PC-9 (cell line): ENCODE measurements at regions not wholly inside any gene's neighbourhood (a gene's known extent, or its start where the extent isn't known, plus 50 kb on each side); places are given as distances from the start of the nearest gene placed in this dataset.

Source experiments
- BruUV-seq: library from RNA; stranded (reverse); fragments of 400-500 nt; replicated peaks from 2 replicates; lab custom pipeline; 2021; lab: Mats Ljungman, UMichigan
- CTCF ChIA-PET: fragments of 300-600 bp; sonication (Branson Sonifier 250); formaldehyde crosslinking; loops from one replicate; lab custom pipeline; 2022; ENCODE audit warnings: antibody characterized with exemption; lab: Charles Lee
- POLR2A ChIA-PET: fragments of 300-600 bp; sonication (Branson Sonifier 250); formaldehyde crosslinking; loops from one replicate; lab custom pipeline; 2022; ENCODE audit warnings: antibody characterized with exemption; ENCODE audit not compliant: unreplicated experiment; lab: Charles Lee
- DNase-seq, 2 experiments: peaks; one replicate each; pipeline versions ENCODE4 v3.0.0 to v3.0.0-alpha.2; 2015 to 2022; ENCODE audit warnings: mixed read lengths in 1 of 2
- H2AFZ ChIP-seq: fragments of 200-600 bp; sonication (generic); 2 replicates; pipeline ENCODE4 v1.8.1; 2017; ENCODE audit warnings: antibody characterized with exemption
- H3F3A ChIP-seq: fragments of 200-600 bp; sonication (generic); 2 replicates; pipeline ENCODE4 v1.8.1; 2017; ENCODE audit warnings: antibody characterized with exemption, mild to moderate bottlenecking, low read depth; ENCODE audit not compliant: insufficient read depth
- H3K27ac ChIP-seq: fragments of 200-600 bp; sonication (generic); 2 replicates; pipeline ENCODE4 v1.6.1; 2016; ENCODE audit warnings: mixed run types
- H3K27me3 ChIP-seq: fragments of 200-600 bp; sonication (generic); 2 replicates; pipeline ENCODE4 v1.6.1; 2016; ENCODE audit warnings: low read depth, mixed run types; ENCODE audit not compliant: insufficient read depth
- H3K36me3 ChIP-seq: fragments of 200-600 bp; sonication (generic); 2 replicates; pipeline ENCODE4 v1.6.1; 2016; ENCODE audit warnings: low read depth, mixed run types
- H3K4me1 ChIP-seq: fragments of 200-600 bp; sonication (generic); replicated peaks from 2 replicates; pipeline ENCODE4 v1.6.1; 2016; ENCODE audit warnings: mixed run types; ENCODE audit not compliant: insufficient read depth
- H3K4me2 ChIP-seq: fragments of 200-600 bp; sonication (generic); 2 replicates; pipeline ENCODE4 v1.6.1; 2017; ENCODE audit warnings: mixed run types
- H3K4me3 ChIP-seq: fragments of 200-600 bp; sonication (generic); 2 replicates; pipeline ENCODE4 v1.6.1; 2016; ENCODE audit warnings: mixed run types
- H3K79me2 ChIP-seq: fragments of 200-600 bp; sonication (generic); 2 replicates; pipeline ENCODE4 v1.6.1; 2017; ENCODE audit warnings: low read depth, mixed run types
- H3K9me2 ChIP-seq: fragments of 200-600 bp; sonication (generic); 2 replicates; pipeline ENCODE4 v1.8.1; 2017; ENCODE audit warnings: mild to moderate bottlenecking; ENCODE audit not compliant: insufficient read depth
- H3K9me3 ChIP-seq: fragments of 200-600 bp; sonication (generic); 2 replicates; pipeline ENCODE4 v1.8.1; 2016; ENCODE audit warnings: low read depth; ENCODE audit not compliant: insufficient read depth
- H4K20me1 ChIP-seq: fragments of 200-600 bp; sonication (generic); 2 replicates; pipeline ENCODE4 v1.8.1; 2017; ENCODE audit not compliant: insufficient read depth
- CTCF ChIP-seq: fragments of 200-600 bp; sonication (generic); conservative IDR thresholded peaks from 2 replicates; pipeline ENCODE4 v1.6.1; 2017; ENCODE audit warnings: mixed run types, antibody characterized with exemption, mild to moderate bottlenecking, moderate library complexity
- EZH2 ChIP-seq: fragments of 200-600 bp; sonication (generic); IDR thresholded peaks from 2 replicates; pipeline ENCODE4 v1.8.0; 2017; ENCODE audit warnings: antibody characterized with exemption, low read depth
- intact Hi-C: fragments of 100-400 bp; cut with micrococcal nuclease; formaldehyde crosslinking; loops from one replicate; pipeline ENCODE4 v1.10.0; 2022; ENCODE audit not compliant: unreplicated experiment

- Histone ChIP-seq H3K27ac (no peak overlapping the region), H3K79me2 (no peaks in the 10 kb centered on the region), H3F3A (no peaks in the 10 kb centered on the region), H3K4me2 (no peak overlapping the region), H3K9me3 (no peaks in the 10 kb centered on the region), H4K20me1 (no peaks in the 10 kb centered on the region), H3K36me3 (no peaks in the 10 kb centered on the region), H3K27me3 (no peaks in the 10 kb centered on the region), H3K9me2 (no peaks in the 10 kb centered on the region), H3K4me3 (no peak overlapping the region), H2AFZ (no peak overlapping the region), H3K4me1 (no peaks in the 10 kb centered on the region)
- TF ChIP-seq CTCF (no peak), EZH2 (no peak)
- BruUV-seq: no TSS peak
- POLR2A ChIA-PET: no interaction called here
- CTCF ChIA-PET: no interaction called here
- no peak for DNase-seq
- intact Hi-C loops: no loop called here
These were observed 694.9 kb upstream of the KLHL29 start for GRCh38 chr2:22690096-22690495.

GRCh38 chr2:22691666-22692065 lies 693.3 kb upstream of the KLHL29 start:
- BruUV-seq: no TSS peak
- no peak overlapping the region for H2AFZ ChIP-seq
- TF ChIP-seq CTCF (no peak), EZH2 (no peak)

GRCh38 chr2:22692746-22693145 lies 692.2 kb upstream of the KLHL29 start:
- no peak overlapping the region for H3K27ac ChIP-seq
- no peaks in the 10 kb centered on the region for H3K9me2 ChIP-seq
- H4K20me1 ChIP-seq: no peaks in the 10 kb centered on the region
- DNase-seq: no peak
- intact Hi-C loops: no loop called here
- H3K79me2 ChIP-seq: no peaks in the 10 kb centered on the region
- no peaks in the 10 kb centered on the region for H3F3A ChIP-seq
- no peak overlapping the region for H3K4me3 ChIP-seq
- ChIA-PET CTCF (no interaction called here), POLR2A (no interaction called here)
- TF ChIP-seq CTCF: no peak
- no peak for TF ChIP-seq EZH2
- no peak overlapping the region for H2AFZ ChIP-seq
- no peak overlapping the region for H3K4me2 ChIP-seq
- no peaks in the 10 kb centered on the region for H3K27me3 ChIP-seq
- no peaks in the 10 kb centered on the region for H3K9me3 ChIP-seq
- no peaks in the 10 kb centered on the region for H3K36me3 ChIP-seq
- no peaks in the 10 kb centered on the region for H3K4me1 ChIP-seq
- BruUV-seq: no TSS peak

More at GRCh38 chr2:22691666-22692065, 693.3 kb upstream of the KLHL29 start:
- intact Hi-C loops: no loop called here
- no peaks in the 10 kb centered on the region for H3K9me3 ChIP-seq
- H3K4me3 ChIP-seq: no peak overlapping the region
- H3K79me2 ChIP-seq: no peaks in the 10 kb centered on the region
- H3K9me2 ChIP-seq: no peaks in the 10 kb centered on the region
- CTCF ChIA-PET: no interaction called here
- no peaks in the 10 kb centered on the region for H3K4me1 ChIP-seq
- H4K20me1 ChIP-seq: no peaks in the 10 kb centered on the region
- DNase-seq: no peak
- no peak overlapping the region for H3K27ac ChIP-seq
- H3F3A ChIP-seq: no peaks in the 10 kb centered on the region
- no peak overlapping the region for H3K4me2 ChIP-seq
- H3K27me3 ChIP-seq: no peaks in the 10 kb centered on the region
- POLR2A ChIA-PET: no interaction called here
- H3K36me3 ChIP-seq: no peaks in the 10 kb centered on the region
